ENCODE measurements at regions not wholly inside any gene's neighbourhood (a gene's known extent, or its start where the extent isn't known, plus 50 kb on each side); places are given as distances from the start of the nearest gene placed in this dataset.

- intact Hi-C loops (cut with DNase I; ENCODE audit: low total_unique reads) (no loop called here), in situ Hi-C loops (cut with MboI; ENCODE audit: low pct_ligation_motif_present in 1 of 4, low pct_unique_long_range_greater_than_20kb in 1 of 4, low sequenced_read_pairs in 3 of 4) (loop anchor here (25.0 kb wide), 1 partner anchor 532 kb away; no protein-coding TSS in a partner anchor)
- H3K4me3 ChIP-seq: no peak overlapping the region
- no peak for DNase-seq
- H3K36me3 ChIP-seq: no peaks in the 10 kb centered on the region
- H3K9me3 ChIP-seq: no peaks in the 10 kb centered on the region
- no peaks in the 10 kb centered on the region for H3K4me1 ChIP-seq
- no peak overlapping the region for H3K27ac ChIP-seq
- H3K27me3 ChIP-seq: peaks cover 12% of the 10 kb centered on the region
- no peak for TF ChIP-seq POLR2A (IDR thresholded peaks at IDR 0.05)
- no peak for TF ChIP-seq EP300 (IDR thresholded peaks at IDR 0.05; ENCODE audit: low read depth)
- TF ChIP-seq POLR2AphosphoS5 (IDR thresholded peaks at IDR 0.05): no peak
- TF ChIP-seq, protein P1, sequence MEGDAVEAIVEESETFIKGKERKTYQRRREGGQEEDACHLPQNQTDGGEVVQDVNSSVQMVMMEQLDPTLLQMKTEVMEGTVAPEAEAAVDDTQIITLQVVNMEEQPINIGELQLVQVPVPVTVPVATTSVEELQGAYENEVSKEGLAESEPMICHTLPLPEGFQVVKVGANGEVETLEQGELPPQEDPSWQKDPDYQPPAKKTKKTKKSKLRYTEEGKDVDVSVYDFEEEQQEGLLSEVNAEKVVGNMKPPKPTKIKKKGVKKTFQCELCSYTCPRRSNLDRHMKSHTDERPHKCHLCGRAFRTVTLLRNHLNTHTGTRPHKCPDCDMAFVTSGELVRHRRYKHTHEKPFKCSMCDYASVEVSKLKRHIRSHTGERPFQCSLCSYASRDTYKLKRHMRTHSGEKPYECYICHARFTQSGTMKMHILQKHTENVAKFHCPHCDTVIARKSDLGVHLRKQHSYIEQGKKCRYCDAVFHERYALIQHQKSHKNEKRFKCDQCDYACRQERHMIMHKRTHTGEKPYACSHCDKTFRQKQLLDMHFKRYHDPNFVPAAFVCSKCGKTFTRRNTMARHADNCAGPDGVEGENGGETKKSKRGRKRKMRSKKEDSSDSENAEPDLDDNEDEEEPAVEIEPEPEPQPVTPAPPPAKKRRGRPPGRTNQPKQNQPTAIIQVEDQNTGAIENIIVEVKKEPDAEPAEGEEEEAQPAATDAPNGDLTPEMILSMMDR (IDR thresholded peaks at IDR 0.05): no peak
- WGBS, 2 donors (ENCODE audit: low coverage in 1 of 2): 60 to 62% methylated on average over 2 to 12 of the region's 12 CpGs
Observed at GRCh38 chr19:29269641-29270040, 56.7 kb upstream of the UQCRFS1 start.

- in situ Hi-C loops (cut with MboI; ENCODE audit: low pct_ligation_motif_present in 1 of 4, low pct_unique_long_range_greater_than_20kb in 1 of 4, low sequenced_read_pairs in 3 of 4) (loop anchor here (25.0 kb wide), 1 partner anchor 534 kb away; no protein-coding TSS in a partner anchor), intact Hi-C loops (cut with DNase I; ENCODE audit: low total_unique reads) (no loop called here)
- Histone ChIP-seq H3K4me3 (no peak overlapping the region), H3K4me1 (no peaks in the 10 kb centered on the region), H3K27ac (no peak overlapping the region), H3K9me3 (no peaks in the 10 kb centered on the region), H3K27me3 (peaks cover 12% of the 10 kb centered on the region), H3K36me3 (no peaks in the 10 kb centered on the region)
- TF ChIP-seq EP300 (IDR thresholded peaks at IDR 0.05; ENCODE audit: low read depth) (no peak), POLR2A (IDR thresholded peaks at IDR 0.05) (no peak)
- TF ChIP-seq, protein P1 (IDR thresholded peaks at IDR 0.05): no peak
- WGBS, 2 donors (ENCODE audit: low coverage in 1 of 2): 79 to 82% methylated on average over 2 to 3 of the region's 3 CpGs
- DNase-seq: no peak
Observed at GRCh38 chr19:29271341-29271740, 58.4 kb upstream of the UQCRFS1 start.

GRCh38 chr19:29271911-29272310 lies 59.0 kb upstream of the UQCRFS1 start:
- H3K9me3 ChIP-seq: no peaks in the 10 kb centered on the region
- 81 to 89% methylated on average over 4 of the region's 4 CpGs for WGBS, 2 donors (ENCODE audit: low coverage in 1 of 2)
- no peaks in the 10 kb centered on the region for H3K36me3 ChIP-seq
- no peak for DNase-seq
- TF ChIP-seq POLR2AphosphoS5 (IDR thresholded peaks at IDR 0.05) (no peak), EP300 (IDR thresholded peaks at IDR 0.05; ENCODE audit: low read depth) (no peak), POLR2A (IDR thresholded peaks at IDR 0.05) (no peak)
- TF ChIP-seq, protein P1 (IDR thresholded peaks at IDR 0.05): no peak
- intact Hi-C loops (cut with DNase I; ENCODE audit: low total_unique reads): no loop called here
- no peaks in the 10 kb centered on the region for H3K4me1 ChIP-seq
- H3K27ac ChIP-seq: no peak overlapping the region
- peaks cover 12% of the 10 kb centered on the region for H3K27me3 ChIP-seq
- in situ Hi-C loops (cut with MboI; ENCODE audit: low pct_ligation_motif_present in 1 of 4, low pct_unique_long_range_greater_than_20kb in 1 of 4, low sequenced_read_pairs in 3 of 4): loop anchor here (25.0 kb wide), 1 partner anchor 535 kb away; no protein-coding TSS in a partner anchor
- H3K4me3 ChIP-seq: no peak overlapping the region

DNA sequence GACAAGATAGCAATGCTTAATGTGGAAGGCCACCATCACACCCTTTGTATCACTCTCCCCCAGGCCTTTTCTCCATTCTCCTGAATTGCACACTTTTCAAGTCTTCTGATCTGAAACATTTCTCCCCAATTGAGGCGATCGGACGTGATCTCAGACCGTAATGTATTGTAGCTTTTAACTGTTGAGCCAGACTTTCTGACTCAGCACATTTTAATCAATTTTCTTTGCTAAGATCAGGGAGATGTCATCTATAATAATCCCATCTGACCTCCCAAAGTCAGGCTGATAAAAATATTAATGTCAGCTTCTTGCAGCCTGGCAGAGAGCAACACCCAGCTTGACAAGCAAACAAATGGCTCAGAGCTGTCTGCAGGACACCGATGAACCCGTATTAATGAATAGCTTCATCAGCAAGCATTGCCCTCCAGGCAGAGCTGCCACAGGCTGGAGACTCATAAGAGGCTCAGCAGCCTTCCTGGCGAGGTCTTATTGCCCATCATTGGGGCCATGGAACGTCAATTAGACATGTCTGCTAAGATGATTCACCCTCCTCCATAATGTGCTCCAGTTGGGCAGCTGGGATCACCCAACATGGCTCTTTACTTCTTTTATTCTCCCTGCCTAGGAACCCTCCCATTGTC lies 60.2 kb upstream of the UQCRFS1 start:
- 79% methylated on average over 8 of the region's 8 CpGs; no CpG with 5 or more reads in 1 of the 2 donors for WGBS, 2 donors (ENCODE audit: low coverage in 1 of 2)
- DNase-seq: no peak
- TF ChIP-seq POLR2A (IDR thresholded peaks at IDR 0.05) (no peak), EP300 (IDR thresholded peaks at IDR 0.05; ENCODE audit: low read depth) (no peak), POLR2AphosphoS5 (IDR thresholded peaks at IDR 0.05) (no peak)
- TF ChIP-seq, protein P1 (IDR thresholded peaks at IDR 0.05): no peak
- H3K27me3 ChIP-seq: peaks cover 8% of the 10 kb centered on the region
- intact Hi-C loops (cut with DNase I; ENCODE audit: low total_unique reads): no loop called here
- no peaks in the 10 kb centered on the region for H3K36me3 ChIP-seq
- no peak overlapping the region for H3K4me3 ChIP-seq
- H3K9me3 ChIP-seq: no peaks in the 10 kb centered on the region
- no peaks in the 10 kb centered on the region for H3K4me1 ChIP-seq
- in situ Hi-C loops (cut with MboI; ENCODE audit: low pct_ligation_motif_present in 1 of 4, low pct_unique_long_range_greater_than_20kb in 1 of 4, low sequenced_read_pairs in 3 of 4): loop anchor here (25.0 kb wide), 1 partner anchor 536 kb away; no protein-coding TSS in a partner anchor
- H3K27ac ChIP-seq: no peak overlapping the region
